GM12891 (cell line): ENCODE measurements at regions not wholly inside any gene's neighbourhood (a gene's known extent, or its start where the extent isn't known, plus 50 kb on each side); places are given as distances from the start of the nearest gene placed in this dataset.
"Not testable (repeated sequence)": the region's sequence is repeated elsewhere in the genome, so short reads cannot be mapped to it uniquely, and the experiment has no call there.

ENCODE experiments used
- PAX5 ChIP-seq: IDR thresholded peaks from 2 replicates; pipeline ENCODE4 v1.6.1; 2011; ENCODE audit warnings: low read length, moderate library complexity, mild to moderate bottlenecking; ENCODE audit not compliant: insufficient read depth, severe bottlenecking
- POLR2A ChIP-seq: IDR thresholded peaks from 2 replicates; pipeline ENCODE4 v1.6.1; 2011; ENCODE audit warnings: low read depth, low read length, control low read depth
- POLR2AphosphoS5 ChIP-seq: IDR thresholded peaks from 2 replicates; pipeline ENCODE4 v1.6.1; 2011; ENCODE audit warnings: low read depth, low read length, control low read depth
- SPI1 ChIP-seq: IDR thresholded peaks from 2 replicates; pipeline ENCODE4 v1.6.1; 2011; ENCODE audit warnings: low read depth, low read length, control low read depth

DNA sequence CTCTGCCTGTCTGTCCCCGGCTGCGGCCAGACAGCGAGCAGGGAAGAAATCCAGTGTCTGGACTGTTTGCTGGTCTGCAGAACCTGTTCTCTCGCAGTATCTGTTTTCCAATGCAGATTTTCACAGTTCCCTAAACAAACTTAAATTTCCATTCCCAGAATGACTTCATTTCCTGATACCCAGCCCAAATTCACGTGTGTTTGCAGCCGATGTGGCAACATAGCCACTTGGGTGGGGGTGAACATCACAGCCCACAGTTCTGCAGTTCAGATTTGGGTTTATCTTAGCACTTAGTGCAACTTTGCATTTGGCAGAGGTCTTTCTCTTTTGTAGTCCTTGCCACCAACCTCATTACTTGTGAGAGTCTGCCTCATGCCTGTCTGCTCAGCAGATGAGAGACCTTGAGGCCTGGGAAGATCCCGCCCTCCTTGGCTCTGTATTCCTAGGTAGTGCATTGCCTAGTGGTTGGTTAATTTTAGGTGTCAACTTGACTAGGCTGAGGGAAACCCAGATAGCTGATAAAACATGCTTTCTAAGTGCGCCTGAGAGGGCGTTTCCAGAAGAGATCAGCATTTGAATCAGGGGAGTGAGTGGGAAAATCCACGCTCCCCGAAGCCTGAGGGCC is 122.8 kb upstream of the FAM20C start:
- not testable (repeated sequence) for TF ChIP-seq POLR2AphosphoS5, SPI1, POLR2A, PAX5
